Cardiac muscle cell (in vitro differentiated cells and primary cell): ENCODE measurements at regions not wholly inside any gene's neighbourhood (a gene's known extent, or its start where the extent isn't known, plus 50 kb on each side); places are given as distances from the start of the nearest gene placed in this dataset.

Experiments used
- DNase-seq, 2 donors: peaks; one replicate each; pipeline versions ENCODE4 v3.0.0 to v3.0.0-alpha.2; 2010 to 2017; ENCODE audit warnings: low read depth in 1 of 2, low spot score in 1 of 2
- H3K27ac ChIP-seq: fragments of 200-600 bp; sonication (generic); 2 replicates; pipeline ENCODE4 v1.5.1; 2016
- H3K27me3 ChIP-seq: fragments of 200-600 bp; sonication (generic); 2 replicates; pipeline ENCODE4 v1.6.0; 2016; ENCODE audit warnings: control low read depth
- H3K36me3 ChIP-seq: fragments of 200-600 bp; sonication (generic); 2 replicates; pipeline ENCODE4 v1.5.1; 2016; ENCODE audit warnings: control low read depth
- H3K4me1 ChIP-seq: fragments of 200-600 bp; sonication (generic); 2 replicates; pipeline ENCODE4 v1.8.1; 2017; ENCODE audit warnings: low read depth, mild to moderate bottlenecking, mixed run types
- H3K4me3 ChIP-seq: fragments of 200-600 bp; sonication (generic); 2 replicates; pipeline ENCODE4 v1.5.1; 2016; ENCODE audit warnings: mild to moderate bottlenecking
- H3K9me3 ChIP-seq: fragments of 200-600 bp; sonication (generic); 2 replicates; pipeline ENCODE4 v1.5.1; 2017; ENCODE audit warnings: low read depth, mild to moderate bottlenecking, control low read depth
- TF ChIP-seq, protein P1 (sequence below): IDR thresholded peaks from 2 replicates; pipeline ENCODE4 v1.5.1; 2012; ENCODE audit warnings: low read depth, mild to moderate bottlenecking, low read length

DNA sequence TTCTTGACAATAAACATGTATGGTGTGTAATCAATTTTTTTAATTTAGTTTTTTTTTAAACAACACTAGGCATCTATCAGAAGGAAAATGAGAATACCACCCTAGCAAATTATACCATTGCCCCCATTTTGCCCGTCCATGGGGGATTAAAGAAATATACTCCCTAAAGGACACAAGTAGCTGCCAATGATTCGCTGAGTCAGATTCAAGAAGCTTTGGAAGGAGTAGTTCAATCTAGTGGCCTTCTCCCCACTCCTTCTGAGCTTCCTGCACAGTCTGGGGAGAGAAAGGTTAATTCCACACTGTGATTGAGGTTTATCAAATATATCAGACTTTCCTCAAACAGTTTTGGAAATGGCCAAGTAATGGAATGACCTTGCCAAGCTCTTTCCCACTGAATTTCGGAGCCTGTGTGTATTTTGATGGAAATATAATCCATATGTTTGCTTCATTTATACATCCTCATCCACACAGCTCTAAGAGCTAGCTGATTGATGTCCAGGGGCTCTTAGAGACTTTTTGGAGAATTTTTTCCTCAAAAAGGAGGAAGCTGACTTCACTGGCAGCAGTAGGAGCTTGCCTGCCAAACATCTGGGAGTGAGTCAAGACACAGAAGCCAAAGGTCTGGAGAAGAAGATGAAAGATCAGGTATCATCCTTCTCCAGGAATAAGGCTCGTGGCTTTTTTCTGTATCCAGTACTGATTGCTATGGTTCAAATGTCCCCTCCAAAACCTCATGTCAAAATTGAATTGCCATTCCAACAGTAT is 478.5 kb upstream of the PROK2 start:
- Histone ChIP-seq H3K4me1 (peaks cover 11% of the 10 kb centered on the region), H3K27ac (no peak overlapping the region), H3K4me3 (no peak overlapping the region), H3K9me3 (no peaks in the 10 kb centered on the region), H3K27me3 (no peaks in the 10 kb centered on the region), H3K36me3 (no peaks in the 10 kb centered on the region)
- TF ChIP-seq, protein P1, sequence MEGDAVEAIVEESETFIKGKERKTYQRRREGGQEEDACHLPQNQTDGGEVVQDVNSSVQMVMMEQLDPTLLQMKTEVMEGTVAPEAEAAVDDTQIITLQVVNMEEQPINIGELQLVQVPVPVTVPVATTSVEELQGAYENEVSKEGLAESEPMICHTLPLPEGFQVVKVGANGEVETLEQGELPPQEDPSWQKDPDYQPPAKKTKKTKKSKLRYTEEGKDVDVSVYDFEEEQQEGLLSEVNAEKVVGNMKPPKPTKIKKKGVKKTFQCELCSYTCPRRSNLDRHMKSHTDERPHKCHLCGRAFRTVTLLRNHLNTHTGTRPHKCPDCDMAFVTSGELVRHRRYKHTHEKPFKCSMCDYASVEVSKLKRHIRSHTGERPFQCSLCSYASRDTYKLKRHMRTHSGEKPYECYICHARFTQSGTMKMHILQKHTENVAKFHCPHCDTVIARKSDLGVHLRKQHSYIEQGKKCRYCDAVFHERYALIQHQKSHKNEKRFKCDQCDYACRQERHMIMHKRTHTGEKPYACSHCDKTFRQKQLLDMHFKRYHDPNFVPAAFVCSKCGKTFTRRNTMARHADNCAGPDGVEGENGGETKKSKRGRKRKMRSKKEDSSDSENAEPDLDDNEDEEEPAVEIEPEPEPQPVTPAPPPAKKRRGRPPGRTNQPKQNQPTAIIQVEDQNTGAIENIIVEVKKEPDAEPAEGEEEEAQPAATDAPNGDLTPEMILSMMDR = no peak
- DNase-seq = no peak

DNA sequence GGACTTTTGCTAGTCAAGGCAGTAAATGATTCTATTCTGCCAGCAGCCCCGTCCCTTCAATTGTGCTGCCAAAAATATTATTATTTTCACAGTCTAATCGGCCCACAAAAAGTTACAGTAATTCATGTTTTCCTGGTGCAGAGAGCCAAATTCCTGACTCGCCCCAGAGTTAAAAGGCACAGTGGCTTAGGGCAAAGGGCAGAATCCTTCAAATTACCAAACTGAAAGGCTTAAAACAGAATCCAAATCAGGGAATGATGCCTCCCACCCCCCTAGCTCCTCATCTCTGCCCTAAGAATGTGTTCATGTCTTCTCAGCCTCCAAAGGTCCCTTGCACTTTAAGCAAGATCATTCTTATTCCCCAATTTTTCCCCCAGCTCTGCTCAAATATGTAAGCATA is 477.8 kb upstream of the PROK2 start:
- Histone ChIP-seq H3K4me1 (peaks cover 11% of the 10 kb centered on the region), H3K4me3 (no peak overlapping the region), H3K27me3 (no peaks in the 10 kb centered on the region), H3K36me3 (no peaks in the 10 kb centered on the region), H3K9me3 (no peaks in the 10 kb centered on the region), H3K27ac (no peak overlapping the region)
- TF ChIP-seq, protein P1 = no peak
- no peak for DNase-seq

DNA sequence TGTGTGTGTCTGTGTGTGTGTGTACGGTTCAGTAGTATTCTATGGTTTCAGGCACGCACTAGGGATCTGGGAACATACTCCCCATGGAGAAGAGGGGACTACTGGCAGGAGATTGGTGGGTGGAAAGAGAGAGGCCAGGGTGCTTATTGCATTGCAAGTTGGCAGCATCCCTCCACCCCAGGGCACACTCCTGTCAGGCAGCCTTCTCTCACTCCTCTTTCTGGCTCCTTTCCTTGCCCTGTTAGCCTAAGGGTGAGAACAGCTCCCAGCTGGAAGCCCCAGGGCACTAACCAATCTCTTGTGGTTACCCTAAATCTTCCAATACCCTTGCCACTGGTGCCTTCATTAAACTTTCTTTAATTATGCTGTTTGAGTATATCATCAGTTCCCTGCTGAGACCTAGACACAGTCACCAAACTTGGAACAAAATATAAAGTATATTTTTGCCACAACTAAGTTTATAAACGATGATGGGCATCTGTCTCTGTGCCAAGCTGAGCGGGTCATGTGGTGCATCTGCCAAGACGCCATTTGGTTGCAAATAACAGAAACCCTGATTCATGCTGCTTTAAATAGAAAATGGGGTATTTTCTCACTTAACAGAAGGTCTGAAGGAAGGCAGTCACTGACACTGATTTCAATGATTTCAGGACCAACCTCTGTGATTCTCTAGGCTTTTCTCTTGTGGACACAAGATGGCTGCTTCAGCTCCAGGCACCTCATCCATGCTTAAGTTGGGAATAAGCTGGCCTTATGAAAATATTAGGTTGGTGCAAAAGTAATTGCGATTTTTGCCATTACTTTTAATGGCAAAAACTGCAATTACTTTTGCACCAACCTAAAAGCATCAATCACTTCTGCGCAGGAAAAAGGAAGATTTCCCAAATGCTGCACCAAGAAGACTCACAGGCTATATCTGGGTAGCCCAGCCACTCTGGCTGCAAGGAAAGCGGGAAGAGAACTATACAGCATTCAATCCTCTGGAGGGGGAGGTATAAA is 476.9 kb upstream of the PROK2 start:
- Histone ChIP-seq H3K36me3 (no peaks in the 10 kb centered on the region), H3K27me3 (no peaks in the 10 kb centered on the region), H3K27ac (no peak overlapping the region), H3K9me3 (no peaks in the 10 kb centered on the region), H3K4me1 (peaks cover 15% of the 10 kb centered on the region), H3K4me3 (no peak overlapping the region)
- TF ChIP-seq, protein P1 = no peak
- no peak for DNase-seq

DNA sequence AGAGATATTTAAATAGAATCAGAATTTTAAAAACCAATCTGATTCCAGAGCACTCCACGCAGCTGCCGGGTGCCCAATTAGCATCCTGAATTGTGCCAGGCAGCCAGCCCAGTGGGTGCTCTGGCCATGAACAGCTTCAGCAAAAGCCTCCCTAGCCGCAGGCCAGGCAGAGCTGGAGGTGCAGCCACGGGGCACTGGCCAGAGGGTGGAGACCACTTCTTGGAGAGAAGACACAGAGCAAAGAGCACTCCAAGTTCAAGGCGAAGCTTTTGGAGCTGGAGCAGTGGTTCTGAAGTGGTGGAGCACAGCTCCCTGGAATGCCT is 475.6 kb upstream of the PROK2 start:
- TF ChIP-seq, protein P1 = no peak
- Histone ChIP-seq H3K27me3 (no peaks in the 10 kb centered on the region), H3K36me3 (no peaks in the 10 kb centered on the region), H3K9me3 (no peaks in the 10 kb centered on the region), H3K4me1 (peaks cover 28% of the 10 kb centered on the region), H3K4me3 (no peak overlapping the region), H3K27ac (no peak overlapping the region)
- no peak for DNase-seq

DNA sequence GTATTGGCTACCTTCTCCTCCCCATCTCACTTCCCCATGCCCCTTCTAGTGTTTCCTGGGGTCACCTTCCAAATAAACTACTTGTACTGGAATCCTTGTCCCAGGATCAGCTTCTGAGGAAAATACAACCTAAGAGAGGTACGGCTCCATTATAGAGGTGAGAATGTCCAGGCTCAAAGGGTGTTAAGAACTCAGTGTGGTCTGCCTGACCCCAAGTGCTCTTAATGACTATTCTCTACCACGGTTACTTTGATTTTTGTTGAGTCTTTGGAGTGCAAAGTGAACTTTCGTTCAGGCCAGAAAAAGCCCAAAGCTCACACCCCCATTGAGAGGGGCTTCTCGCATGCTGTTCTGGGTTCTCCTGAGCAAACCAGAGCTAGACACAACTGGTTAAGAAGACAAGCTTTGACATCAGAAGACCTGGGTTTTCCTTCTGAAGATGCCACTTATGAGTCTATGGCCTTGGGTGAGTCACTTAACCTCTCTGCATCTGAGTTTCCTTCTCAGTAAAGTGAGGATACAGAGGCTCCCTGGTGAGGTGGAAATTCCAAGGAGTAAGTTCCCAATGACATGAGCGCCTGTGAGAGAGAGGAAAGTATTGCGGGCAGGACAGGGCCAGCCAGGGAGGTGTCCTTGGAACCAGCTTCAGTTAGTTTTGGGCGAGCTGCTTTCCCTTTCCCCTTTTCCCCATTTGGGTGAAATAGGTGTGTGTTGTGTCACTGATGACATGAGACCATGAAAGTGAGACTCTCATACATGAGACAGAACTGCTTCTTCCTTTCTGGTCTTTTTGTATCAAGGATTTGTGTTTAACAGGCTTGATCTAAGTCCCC is 475.0 kb upstream of the PROK2 start:
- DNase-seq = no peak
- H3K4me3 ChIP-seq = no peak overlapping the region
- TF ChIP-seq, protein P1 = no peak
- no peaks in the 10 kb centered on the region for H3K9me3 ChIP-seq
- peaks cover 34% of the 10 kb centered on the region for H3K4me1 ChIP-seq
- H3K27me3 ChIP-seq = no peaks in the 10 kb centered on the region
- no peak overlapping the region for H3K27ac ChIP-seq
- no peaks in the 10 kb centered on the region for H3K36me3 ChIP-seq
